CD4-positive, alpha-beta memory T cell (primary cell): ENCODE measurements at regions not wholly inside any gene's neighbourhood (a gene's known extent, or its start where the extent isn't known, plus 50 kb on each side); places are given as distances from the start of the nearest gene placed in this dataset.
"Not testable (repeated sequence)": the region's sequence is repeated elsewhere in the genome, so short reads cannot be mapped to it uniquely, and the experiment has no call there.

ENCODE experiments used
- CTCF ChIA-PET: fragments of 350-600 bp; sonication (Branson Sonifier 250); formaldehyde crosslinking; loops from one replicate; lab custom pipeline; 2021; ENCODE audit warnings: inconsistent platforms; ENCODE audit not compliant: partially characterized antibody; lab: Charles Lee
- POLR2A ChIA-PET: fragments of 350-600 bp; sonication (Branson Sonifier 250); formaldehyde crosslinking; loops from one replicate; lab custom pipeline; 2021; ENCODE audit not compliant: partially characterized antibody; lab: Charles Lee
- DNase-seq, 5 donors: peaks; one replicate each; pipeline versions ENCODE4 v3.0.0 to v3.0.0-alpha.2; 2020 to 2022; ENCODE audit warnings: mixed read lengths in 1 of 5
- H3K27ac ChIP-seq: one replicate; pipeline ENCODE4 v1.7.0; 2013; ENCODE audit warnings: low read depth, low read length
- H3K27me3 ChIP-seq: 2 replicates; pipeline ENCODE4 v1.7.0; 2013; ENCODE audit warnings: mild to moderate bottlenecking, low read length, moderate library complexity; ENCODE audit not compliant: insufficient read depth
- H3K36me3 ChIP-seq: 2 replicates; pipeline ENCODE4 v1.7.0; 2013; ENCODE audit warnings: mild to moderate bottlenecking, low read length, moderate library complexity; ENCODE audit not compliant: insufficient read depth
- H3K4me1 ChIP-seq: 2 replicates; pipeline ENCODE4 v1.7.0; 2013; ENCODE audit warnings: mild to moderate bottlenecking, low read length, moderate library complexity; ENCODE audit not compliant: insufficient read depth
- H3K4me3 ChIP-seq, 2 donors: one replicate each; pipeline ENCODE4 v1.7.0; 2013; ENCODE audit warnings: low read length in 2 of 2, mild to moderate bottlenecking in 1 of 2
- H3K9me3 ChIP-seq, 2 donors: one replicate each; pipeline ENCODE4 v1.7.0; 2013; ENCODE audit warnings: low read length in 2 of 2, control low read depth in 1 of 2; ENCODE audit not compliant: control insufficient read depth in 1 of 2
- H3K27ac Mint-ChIP-seq, 7 donors: one replicate each; pipeline ENCODE4 v1.8.0; 2020 to 2021; ENCODE audit warnings: mixed read lengths in 7 of 7, mild to moderate bottlenecking in 6 of 7, inconsistent platforms in 3 of 7, moderate library complexity in 3 of 7
- H3K27me3 Mint-ChIP-seq, 2 donors: one replicate each; pipeline ENCODE4 v1.8.0; 2020 to 2021; ENCODE audit warnings: mixed read lengths in 2 of 2
- H3K36me3 Mint-ChIP-seq, 2 donors: one replicate each; pipeline ENCODE4 v1.8.0; 2020 to 2021; ENCODE audit warnings: mixed read lengths in 2 of 2, inconsistent platforms in 1 of 2, mild to moderate bottlenecking in 1 of 2
- H3K4me1 Mint-ChIP-seq, 4 donors: one replicate each; pipeline ENCODE4 v1.8.0; 2020 to 2021; ENCODE audit warnings: mixed read lengths in 4 of 4, mild to moderate bottlenecking in 1 of 4
- H3K4me3 Mint-ChIP-seq, 8 donors: one replicate each; pipeline ENCODE4 v1.8.0; 2020 to 2021; ENCODE audit warnings: mixed read lengths in 8 of 8, mild to moderate bottlenecking in 7 of 8, moderate library complexity in 6 of 8, inconsistent platforms in 3 of 8
- H3K9me3 Mint-ChIP-seq, 8 donors: one replicate each; pipeline ENCODE4 v1.8.0; 2020 to 2021; ENCODE audit warnings: mixed read lengths in 8 of 8, mild to moderate bottlenecking in 5 of 8, inconsistent platforms in 3 of 8, moderate library complexity in 1 of 8
- intact Hi-C: fragments of 100-400 bp; cut with micrococcal nuclease; formaldehyde crosslinking; loops from one replicate; pipeline ENCODE4 v1.15.1; 2023

- no peak overlapping the region for H3K4me3 ChIP-seq
- DNase-seq: no peak
- Mint-ChIP-seq H3K27me3 (no peaks in the 10 kb centered on the region), H3K27ac (no peak overlapping the region), H3K4me1 (no peaks in the 10 kb centered on the region), H3K4me3 (no peak overlapping the region), H3K9me3 (peaks cover 0 to 12% (median 4%) of the 10 kb centered on the region in 8 donors), H3K36me3 (no peaks in the 10 kb centered on the region)
- CTCF ChIA-PET: no interaction called here
- H3K27ac ChIP-seq: no peak overlapping the region
- peaks cover 0 to 4% of the 10 kb centered on the region in 2 donors for H3K9me3 ChIP-seq
- no peaks in the 10 kb centered on the region for H3K27me3 ChIP-seq
- intact Hi-C loops: no loop called here
- no peaks in the 10 kb centered on the region for H3K4me1 ChIP-seq
- POLR2A ChIA-PET: no interaction called here
- no peaks in the 10 kb centered on the region for H3K36me3 ChIP-seq
These were observed 115.9 kb upstream of the PCDH20 start for GRCh38 chr13:61531383-61532065.

DNA sequence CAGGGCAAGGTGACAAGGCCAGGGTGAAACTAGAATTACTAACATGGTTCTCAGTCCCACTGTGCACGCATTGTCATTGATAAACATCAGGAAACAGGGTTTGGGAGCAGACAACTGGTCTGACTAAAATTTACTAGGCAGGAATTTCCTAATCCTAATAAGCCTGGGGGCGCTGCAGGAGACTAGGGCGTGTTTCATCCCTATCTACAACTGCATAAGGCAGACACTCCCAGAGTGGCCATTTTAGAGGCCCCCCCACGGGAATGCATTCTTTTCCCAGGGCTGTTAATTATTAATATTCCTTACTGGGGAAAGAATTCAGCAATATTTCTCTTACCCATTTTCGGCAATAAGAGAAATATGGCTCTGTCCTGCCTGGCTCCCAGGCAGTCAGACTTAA, 103.6 kb upstream of the PCDH20 start:
- H3K36me3 Mint-ChIP-seq, H3K4me1 ChIP-seq, H3K9me3 Mint-ChIP-seq, POLR2A ChIA-PET, CTCF ChIA-PET, H3K4me3 Mint-ChIP-seq, H3K27me3 Mint-ChIP-seq, intact Hi-C loops, H3K9me3 ChIP-seq, DNase-seq, H3K27ac ChIP-seq, H3K27ac Mint-ChIP-seq, H3K36me3 ChIP-seq, H3K4me1 Mint-ChIP-seq, H3K4me3 ChIP-seq, H3K27me3 ChIP-seq: not testable (repeated sequence)

DNA sequence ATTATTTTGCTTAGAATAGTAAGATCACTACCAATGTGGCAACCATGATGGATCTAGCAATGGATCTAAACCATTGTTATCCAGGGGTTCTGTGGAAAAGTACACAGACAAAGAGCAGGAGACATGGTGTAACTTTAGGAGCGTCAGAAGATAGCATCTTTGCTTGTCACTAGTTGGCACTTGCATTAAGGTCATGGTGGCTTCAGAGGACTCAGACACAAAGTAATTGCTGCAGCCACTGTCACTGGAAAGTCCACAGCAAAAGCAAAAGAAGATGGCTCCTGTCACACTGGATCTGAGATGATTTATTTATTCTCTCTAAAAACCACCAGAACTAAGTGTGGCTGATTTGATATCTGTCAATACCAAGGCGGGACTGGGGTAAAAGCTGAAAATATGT, 93.3 kb upstream of the PCDH20 start:
- H3K4me3 Mint-ChIP-seq: no peak overlapping the region
- no peak overlapping the region for H3K27ac ChIP-seq
- H3K27me3 ChIP-seq: no peaks in the 10 kb centered on the region
- no peak overlapping the region for H3K27ac Mint-ChIP-seq
- H3K4me3 ChIP-seq: no peak overlapping the region
- H3K36me3 ChIP-seq: no peaks in the 10 kb centered on the region
- no peaks in the 10 kb centered on the region for H3K9me3 ChIP-seq
- POLR2A ChIA-PET: no interaction called here
- no peak for DNase-seq
- intact Hi-C loops: no loop called here
- no peaks in the 10 kb centered on the region for H3K4me1 ChIP-seq
- no peaks in the 10 kb centered on the region for H3K27me3 Mint-ChIP-seq
- H3K9me3 Mint-ChIP-seq: peaks cover 0 to 13% (median 5%) of the 10 kb centered on the region in 8 donors
- no peaks in the 10 kb centered on the region for H3K36me3 Mint-ChIP-seq
- CTCF ChIA-PET: no interaction called here
- H3K4me1 Mint-ChIP-seq: no peaks in the 10 kb centered on the region

DNA sequence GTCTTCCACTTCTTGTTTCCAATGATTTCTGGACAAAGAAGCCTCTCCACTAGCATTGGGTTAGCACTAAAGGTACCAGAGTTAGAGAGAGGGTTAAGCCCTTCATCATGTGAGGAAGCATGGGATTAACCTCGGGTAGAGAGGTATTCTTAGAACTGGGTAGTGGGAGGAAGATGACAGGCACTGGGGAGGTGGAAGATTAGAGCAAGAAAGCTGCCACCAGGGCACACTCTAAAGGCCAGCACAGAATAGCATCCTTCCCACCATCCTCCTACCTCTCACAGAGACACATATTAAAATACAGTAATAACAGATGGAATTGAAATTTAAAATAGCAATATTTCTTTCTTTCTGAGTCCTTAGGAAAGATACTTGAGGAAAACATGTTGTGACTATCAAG, 84.5 kb upstream of the PCDH20 start:
- Mint-ChIP-seq H3K27me3 (no peaks in the 10 kb centered on the region), H3K9me3 (peaks cover 0 to 5% (median 1%) of the 10 kb centered on the region in 8 donors), H3K36me3 (no peaks in the 10 kb centered on the region), H3K4me1 (no peaks in the 10 kb centered on the region), H3K27ac (no peak overlapping the region), H3K4me3 (no peak overlapping the region)
- intact Hi-C loops: no loop called here
- Histone ChIP-seq H3K4me3 (no peak overlapping the region), H3K4me1 (no peaks in the 10 kb centered on the region), H3K27me3 (no peaks in the 10 kb centered on the region), H3K27ac (no peak overlapping the region), H3K36me3 (no peaks in the 10 kb centered on the region), H3K9me3 (no peaks in the 10 kb centered on the region)
- CTCF ChIA-PET: no interaction called here
- POLR2A ChIA-PET: no interaction called here
- no peak for DNase-seq

- Mint-ChIP-seq H3K36me3 (no peaks in the 10 kb centered on the region), H3K27ac (no peak overlapping the region), H3K4me1 (no peaks in the 10 kb centered on the region), H3K27me3 (no peaks in the 10 kb centered on the region), H3K4me3 (no peak overlapping the region), H3K9me3 (peaks cover 3 to 8% (median 6%) of the 10 kb centered on the region in 8 donors)
- DNase-seq: no peak
- intact Hi-C loops: no loop called here
- H3K27me3 ChIP-seq: no peaks in the 10 kb centered on the region
- ChIA-PET CTCF (no interaction called here), POLR2A (no interaction called here)
- H3K4me1 ChIP-seq: no peaks in the 10 kb centered on the region
- no peak overlapping the region for H3K27ac ChIP-seq
- no peaks in the 10 kb centered on the region for H3K9me3 ChIP-seq
- H3K4me3 ChIP-seq: no peak overlapping the region
- no peaks in the 10 kb centered on the region for H3K36me3 ChIP-seq
These were observed 80.0 kb upstream of the PCDH20 start for GRCh38 chr13:61495648-61496047.

GRCh38 chr13:61493556-61493955, 77.9 kb upstream of the PCDH20 start:
- H3K27ac ChIP-seq, H3K4me1 ChIP-seq, H3K9me3 ChIP-seq, H3K4me3 Mint-ChIP-seq, intact Hi-C loops, H3K9me3 Mint-ChIP-seq, POLR2A ChIA-PET, H3K27me3 Mint-ChIP-seq, CTCF ChIA-PET, H3K27ac Mint-ChIP-seq, H3K4me3 ChIP-seq, H3K36me3 Mint-ChIP-seq, DNase-seq, H3K27me3 ChIP-seq, H3K4me1 Mint-ChIP-seq, H3K36me3 ChIP-seq: not testable (repeated sequence)

DNA sequence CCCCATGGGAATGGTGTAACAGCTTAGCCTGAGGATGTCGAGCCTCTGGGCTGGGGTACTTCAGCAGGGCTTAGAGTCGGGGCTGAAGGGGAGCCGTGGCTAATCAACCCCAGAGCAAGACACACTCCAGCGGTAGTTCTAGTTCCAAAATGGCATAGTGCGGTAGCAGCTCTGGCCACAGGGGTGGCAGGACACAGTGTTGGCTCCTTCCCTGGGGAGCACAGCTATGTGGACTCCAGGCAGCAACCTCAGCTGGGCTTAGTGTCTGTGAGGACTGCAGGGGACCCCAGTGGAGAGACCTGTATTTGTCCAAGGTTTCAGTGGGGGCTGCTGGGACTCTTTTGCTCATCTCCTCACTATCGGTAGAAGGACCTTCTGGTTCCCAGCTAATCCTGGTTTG, 70.8 kb upstream of the PCDH20 start:
- H3K36me3 Mint-ChIP-seq: no peaks in the 10 kb centered on the region
- no peaks in the 10 kb centered on the region for H3K36me3 ChIP-seq
- H3K9me3 ChIP-seq: peaks cover 0 to 3% of the 10 kb centered on the region in 2 donors
- H3K27ac ChIP-seq: no peak overlapping the region
- H3K4me3 Mint-ChIP-seq: no peak overlapping the region
- peaks cover 0 to 14% (median 3%) of the 10 kb centered on the region in 8 donors for H3K9me3 Mint-ChIP-seq
- DNase-seq: no peak
- no peak overlapping the region for H3K27ac Mint-ChIP-seq
- H3K4me1 ChIP-seq: no peaks in the 10 kb centered on the region
- intact Hi-C loops: no loop called here
- no peaks in the 10 kb centered on the region for H3K27me3 Mint-ChIP-seq
- ChIA-PET POLR2A (no interaction called here), CTCF (no interaction called here)
- no peaks in the 10 kb centered on the region for H3K27me3 ChIP-seq
- H3K4me3 ChIP-seq: no peak overlapping the region
- H3K4me1 Mint-ChIP-seq: no peaks in the 10 kb centered on the region
